Coronary artery (tissue), 2 donors: ENCODE measurements at regions not wholly inside any gene's neighbourhood (a gene's known extent, or its start where the extent isn't known, plus 50 kb on each side); places are given as distances from the start of the nearest gene placed in this dataset.

Experiments used
- DNase-seq: peaks from one replicate; pipeline ENCODE4 v3.0.0-alpha.2; 2017; ENCODE audit warnings: low spot score
- H3K27ac ChIP-seq, 2 donors: fragments of 200-600 bp; sonication (generic); one replicate each; pipeline ENCODE4 v1.5.1; 2016 to 2019
- H3K4me3 ChIP-seq: fragments of 200-600 bp; sonication (generic); 2 replicates; pipeline ENCODE4 v1.5.1; 2016; ENCODE audit warnings: mild to moderate bottlenecking, moderate library complexity
- TF ChIP-seq, protein P1 (sequence below): fragments of 200-600 bp; sonication (generic); IDR thresholded peaks from one replicate; pipeline ENCODE4 v1.5.1; 2019; ENCODE audit warnings: antibody characterized with exemption

DNA sequence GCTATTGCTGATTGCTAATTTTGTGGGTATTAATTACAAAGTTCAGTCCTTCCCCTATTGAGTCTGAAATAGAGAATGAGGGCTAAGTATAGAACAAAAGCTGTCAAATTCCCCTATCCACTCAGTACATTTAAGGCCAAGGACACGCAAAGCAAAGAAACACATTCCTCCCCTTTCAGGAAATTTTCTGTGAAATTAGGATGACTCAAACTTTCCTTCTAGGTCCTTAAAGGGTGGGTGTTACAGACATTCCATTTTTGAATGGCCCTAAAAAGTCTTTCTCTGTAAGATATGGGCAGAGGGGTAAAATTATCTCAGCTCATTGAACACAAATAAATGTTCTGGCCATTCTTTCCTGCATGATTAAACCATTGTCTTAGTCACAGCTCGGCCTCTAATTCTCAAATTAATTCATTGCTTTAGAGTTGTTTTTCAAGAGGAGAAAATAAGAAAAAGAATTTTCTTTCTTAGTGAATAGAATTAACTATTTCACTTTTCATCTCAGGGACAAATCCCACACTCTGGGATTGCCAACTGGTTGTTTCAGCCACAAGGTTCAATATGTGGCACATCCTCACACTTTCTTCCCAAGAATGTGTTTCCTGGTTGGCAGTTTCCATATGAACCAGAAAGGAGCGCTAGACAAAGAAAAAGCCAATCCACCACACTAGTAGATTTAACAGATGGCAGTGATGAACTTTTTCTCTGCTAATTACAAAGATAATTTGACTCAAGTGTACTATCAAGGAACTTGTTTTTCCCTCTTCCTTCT is 424.1 kb downstream of the ZNF385D start:
- Histone ChIP-seq H3K27ac (peak overlapping the region in 1 of 2 donors; percentile 55), H3K4me3 (no peak overlapping the region)
- TF ChIP-seq, protein P1, sequence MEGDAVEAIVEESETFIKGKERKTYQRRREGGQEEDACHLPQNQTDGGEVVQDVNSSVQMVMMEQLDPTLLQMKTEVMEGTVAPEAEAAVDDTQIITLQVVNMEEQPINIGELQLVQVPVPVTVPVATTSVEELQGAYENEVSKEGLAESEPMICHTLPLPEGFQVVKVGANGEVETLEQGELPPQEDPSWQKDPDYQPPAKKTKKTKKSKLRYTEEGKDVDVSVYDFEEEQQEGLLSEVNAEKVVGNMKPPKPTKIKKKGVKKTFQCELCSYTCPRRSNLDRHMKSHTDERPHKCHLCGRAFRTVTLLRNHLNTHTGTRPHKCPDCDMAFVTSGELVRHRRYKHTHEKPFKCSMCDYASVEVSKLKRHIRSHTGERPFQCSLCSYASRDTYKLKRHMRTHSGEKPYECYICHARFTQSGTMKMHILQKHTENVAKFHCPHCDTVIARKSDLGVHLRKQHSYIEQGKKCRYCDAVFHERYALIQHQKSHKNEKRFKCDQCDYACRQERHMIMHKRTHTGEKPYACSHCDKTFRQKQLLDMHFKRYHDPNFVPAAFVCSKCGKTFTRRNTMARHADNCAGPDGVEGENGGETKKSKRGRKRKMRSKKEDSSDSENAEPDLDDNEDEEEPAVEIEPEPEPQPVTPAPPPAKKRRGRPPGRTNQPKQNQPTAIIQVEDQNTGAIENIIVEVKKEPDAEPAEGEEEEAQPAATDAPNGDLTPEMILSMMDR = no peak
- DNase-seq = no peak

GRCh38 chr3:21314688-21315087 is 436.3 kb downstream of the ZNF385D start:
- TF ChIP-seq, protein P1 = no peak
- no peak overlapping the region for H3K27ac ChIP-seq
- no peak for DNase-seq
- H3K4me3 ChIP-seq = no peak overlapping the region

DNA sequence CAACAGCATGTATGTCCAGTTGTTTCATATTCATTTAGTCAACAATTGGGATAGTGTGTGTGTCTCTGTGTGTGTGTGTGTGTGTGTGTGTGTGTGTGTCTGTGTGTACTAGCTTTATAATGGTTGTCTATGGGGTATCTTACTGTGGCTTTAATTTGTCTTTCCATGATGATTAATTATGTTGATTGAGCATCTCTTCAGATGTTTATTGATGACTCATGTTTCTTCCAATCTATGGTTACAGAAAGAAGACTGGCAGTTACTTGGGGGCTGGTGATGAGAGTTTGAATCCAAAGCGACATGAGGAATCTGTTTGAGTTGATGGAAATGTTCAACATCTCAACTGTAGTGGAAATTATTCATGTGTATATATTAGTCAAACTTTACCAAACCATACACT is 440.1 kb downstream of the ZNF385D start:
- H3K27ac ChIP-seq = no peak overlapping the region
- no peak overlapping the region for H3K4me3 ChIP-seq
- no peak for DNase-seq
- TF ChIP-seq, protein P1 = no peak

GRCh38 chr3:21310161-21310560 is 440.8 kb downstream of the ZNF385D start:
- no peak for DNase-seq
- no peak overlapping the region for H3K4me3 ChIP-seq

GRCh38 chr3:21297304-21297703 is 453.7 kb downstream of the ZNF385D start:
- H3K27ac ChIP-seq = no peak overlapping the region
- no peak overlapping the region for H3K4me3 ChIP-seq
- no peak for DNase-seq
- TF ChIP-seq, protein P1 = no peak

More at GRCh38 chr3:21310161-21310560, 440.8 kb downstream of the ZNF385D start:
- no peak overlapping the region for H3K27ac ChIP-seq
- TF ChIP-seq, protein P1 = no peak

DNA sequence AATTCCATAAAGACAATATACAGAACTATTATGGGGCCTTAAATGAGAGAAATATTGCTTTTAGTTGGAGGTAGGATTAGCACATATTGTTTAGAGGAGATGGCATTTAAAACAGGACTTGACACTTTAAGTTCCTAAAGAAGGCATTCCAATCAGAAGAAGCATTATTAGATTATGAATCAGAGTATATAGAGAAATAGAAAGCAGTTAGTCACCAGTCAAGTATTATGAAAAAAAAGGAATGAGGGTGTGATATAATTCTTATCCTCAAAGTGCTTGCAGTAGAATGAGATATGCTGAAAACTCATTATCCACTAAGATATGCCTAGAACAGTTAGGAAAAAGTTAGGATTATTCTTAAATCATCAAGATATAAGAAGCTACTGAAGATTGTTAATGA is 456.2 kb downstream of the ZNF385D start:
- TF ChIP-seq, protein P1 = no peak
- Histone ChIP-seq H3K27ac (no peak overlapping the region), H3K4me3 (no peak overlapping the region)
- DNase-seq = no peak

GRCh38 chr3:21292971-21293370 is 458.0 kb downstream of the ZNF385D start:
- no peak for DNase-seq
- H3K27ac ChIP-seq = no peak overlapping the region
- TF ChIP-seq, protein P1 = no peak
- H3K4me3 ChIP-seq = no peak overlapping the region
